GM21786 (cell line): ENCODE measurements at regions not wholly inside any gene's neighbourhood (a gene's known extent, or its start where the extent isn't known, plus 50 kb on each side); places are given as distances from the start of the nearest gene placed in this dataset.

Experiments used
- ATAC-seq: cut with Tn5 transposase; IDR thresholded peaks from one replicate; pipeline ENCODE4 v1.9.1; 2021; ENCODE audit not compliant: unreplicated experiment

GRCh38 chr10:78817361-78817760, 251.4 kb upstream of the ZMIZ1 start:
- no peak for ATAC-seq

GRCh38 chr10:78817804-78818203, 251.0 kb upstream of the ZMIZ1 start:
- ATAC-seq = no peak

- no peak for ATAC-seq
Measured at GRCh38 chr10:78819361-78820006, 249.3 kb upstream of the ZMIZ1 start.

- ATAC-seq = no peak
Measured at GRCh38 chr10:78820007-78820362, 248.8 kb upstream of the ZMIZ1 start.

GRCh38 chr10:78821052-78821451, 247.7 kb upstream of the ZMIZ1 start:
- no peak for ATAC-seq

- ATAC-seq = no peak
Measured at GRCh38 chr10:78828647-78829539, 239.9 kb upstream of the ZMIZ1 start.

GRCh38 chr10:78829565-78829964, 239.2 kb upstream of the ZMIZ1 start:
- ATAC-seq = no peak

- ATAC-seq = no peak
Measured at GRCh38 chr10:78830062-78830975, 238.4 kb upstream of the ZMIZ1 start.

GRCh38 chr10:78830976-78831375, 237.8 kb upstream of the ZMIZ1 start:
- ATAC-seq = no peak

- no peak for ATAC-seq
Measured at GRCh38 chr10:78831461-78831860, 237.3 kb upstream of the ZMIZ1 start.

- no peak for ATAC-seq
Measured at GRCh38 chr10:78832281-78832680, 236.5 kb upstream of the ZMIZ1 start.

- no peak for ATAC-seq
Measured at GRCh38 chr10:78838141-78838657, 230.6 kb upstream of the ZMIZ1 start.

- no peak for ATAC-seq
Measured at GRCh38 chr10:78843495-78843894, 225.3 kb upstream of the ZMIZ1 start.

GRCh38 chr10:78844960-78845607, 223.7 kb upstream of the ZMIZ1 start:
- no peak for ATAC-seq

GRCh38 chr10:78846071-78846470, 222.7 kb upstream of the ZMIZ1 start:
- no peak for ATAC-seq

- no peak for ATAC-seq
Measured at GRCh38 chr10:78846760-78847159, 222.0 kb upstream of the ZMIZ1 start.

GRCh38 chr10:78847485-78847884, 221.3 kb upstream of the ZMIZ1 start:
- no peak for ATAC-seq

GRCh38 chr10:78849115-78849514, 219.7 kb upstream of the ZMIZ1 start:
- ATAC-seq = no peak

GRCh38 chr10:78849731-78850130, 219.0 kb upstream of the ZMIZ1 start:
- no peak for ATAC-seq

- ATAC-seq = no peak
Measured at GRCh38 chr10:78850644-78851435, 217.9 kb upstream of the ZMIZ1 start.
